Ascending aorta (tissue), 2 donors: ENCODE measurements at regions not wholly inside any gene's neighbourhood (a gene's known extent, or its start where the extent isn't known, plus 50 kb on each side); places are given as distances from the start of the nearest gene placed in this dataset.
A peak's percentile ranks its signal among the peaks of the same experiment; 100 is the strongest.

Experiments
- DNase-seq, 2 donors: peaks; one replicate each; pipeline ENCODE4 v3.0.0-alpha.2; 2019; ENCODE audit warnings: low spot score in 2 of 2
- H3K27ac ChIP-seq, 2 donors: fragments of 200-600 bp; sonication (generic); one replicate each; pipeline ENCODE4 v1.5.1; 2016 to 2017; ENCODE audit warnings: mild to moderate bottlenecking in 1 of 2
- H3K27me3 ChIP-seq: fragments of 200-600 bp; sonication (generic); one replicate; pipeline ENCODE4 v1.5.1; 2017
- H3K36me3 ChIP-seq, 2 donors: fragments of 200-600 bp; sonication (generic); one replicate each; pipeline ENCODE4 v1.5.1; 2016
- H3K4me1 ChIP-seq, 2 donors: fragments of 200-600 bp; sonication (generic); one replicate each; pipeline ENCODE4 v1.5.1; 2016 to 2017; ENCODE audit warnings: mild to moderate bottlenecking in 1 of 2
- H3K4me3 ChIP-seq, 2 donors: fragments of 200-600 bp; sonication (generic); one replicate each; pipeline ENCODE4 v1.5.1; 2016 to 2017; ENCODE audit warnings: mild to moderate bottlenecking in 1 of 2
- H3K9me3 ChIP-seq, 2 donors: fragments of 200-600 bp; sonication (generic); one replicate each; pipeline ENCODE4 v1.5.1; 2016
- intact Hi-C: fragments of 100-400 bp; cut with DNase I; formaldehyde crosslinking; loops from one replicate; pipeline ENCODE4 v1.15.1; 2023
- TF ChIP-seq, protein P1 (sequence below), 3 experiments: fragments of 200-600 bp in 2 of 3; fragments of 450-650 bp in 1 of 3; sonication (generic) in 2 of 3; IDR thresholded peaks; one replicate each; pipeline ENCODE4 v1.5.1; 2016 to 2019; ENCODE audit warnings: antibody characterized with exemption in 3 of 3, mild to moderate bottlenecking in 1 of 3, moderate library complexity in 1 of 3

DNA sequence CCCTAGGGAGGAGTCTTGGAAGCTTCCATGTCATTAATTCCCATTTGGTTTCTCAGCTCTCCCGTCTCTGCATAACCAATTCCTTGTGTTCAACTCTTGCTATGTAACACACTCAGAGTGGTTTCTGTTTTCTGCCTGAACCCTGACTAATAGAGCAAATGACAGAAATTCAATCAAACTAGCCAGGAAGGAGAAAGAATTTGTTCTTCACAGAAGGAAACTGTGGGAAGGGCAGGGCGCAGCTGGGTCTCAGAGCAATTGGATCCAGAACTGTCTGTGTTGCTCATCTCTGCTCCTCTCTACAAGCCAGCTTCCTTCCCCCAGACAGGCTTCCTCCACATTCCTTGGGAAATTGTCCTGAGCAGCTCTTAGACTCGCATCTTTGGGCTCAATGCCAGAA lies 269.8 kb downstream of the TNS1 start:
- TF ChIP-seq, protein P1, sequence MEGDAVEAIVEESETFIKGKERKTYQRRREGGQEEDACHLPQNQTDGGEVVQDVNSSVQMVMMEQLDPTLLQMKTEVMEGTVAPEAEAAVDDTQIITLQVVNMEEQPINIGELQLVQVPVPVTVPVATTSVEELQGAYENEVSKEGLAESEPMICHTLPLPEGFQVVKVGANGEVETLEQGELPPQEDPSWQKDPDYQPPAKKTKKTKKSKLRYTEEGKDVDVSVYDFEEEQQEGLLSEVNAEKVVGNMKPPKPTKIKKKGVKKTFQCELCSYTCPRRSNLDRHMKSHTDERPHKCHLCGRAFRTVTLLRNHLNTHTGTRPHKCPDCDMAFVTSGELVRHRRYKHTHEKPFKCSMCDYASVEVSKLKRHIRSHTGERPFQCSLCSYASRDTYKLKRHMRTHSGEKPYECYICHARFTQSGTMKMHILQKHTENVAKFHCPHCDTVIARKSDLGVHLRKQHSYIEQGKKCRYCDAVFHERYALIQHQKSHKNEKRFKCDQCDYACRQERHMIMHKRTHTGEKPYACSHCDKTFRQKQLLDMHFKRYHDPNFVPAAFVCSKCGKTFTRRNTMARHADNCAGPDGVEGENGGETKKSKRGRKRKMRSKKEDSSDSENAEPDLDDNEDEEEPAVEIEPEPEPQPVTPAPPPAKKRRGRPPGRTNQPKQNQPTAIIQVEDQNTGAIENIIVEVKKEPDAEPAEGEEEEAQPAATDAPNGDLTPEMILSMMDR (IDR thresholded peaks at IDR 0.05) = no peak
- no peak overlapping the region for H3K4me3 ChIP-seq
- H3K27ac ChIP-seq = peak overlapping the region; percentile 52 to 63
- DNase-seq = no peak
- H3K36me3 ChIP-seq = peaks cover 32 to 51% of the 10 kb centered on the region in 2 donors
- intact Hi-C loops = no loop called here
- no peaks in the 10 kb centered on the region for H3K9me3 ChIP-seq
- H3K27me3 ChIP-seq = no peaks in the 10 kb centered on the region
- H3K4me1 ChIP-seq = peaks cover 14 to 31% of the 10 kb centered on the region in 2 donors

DNA sequence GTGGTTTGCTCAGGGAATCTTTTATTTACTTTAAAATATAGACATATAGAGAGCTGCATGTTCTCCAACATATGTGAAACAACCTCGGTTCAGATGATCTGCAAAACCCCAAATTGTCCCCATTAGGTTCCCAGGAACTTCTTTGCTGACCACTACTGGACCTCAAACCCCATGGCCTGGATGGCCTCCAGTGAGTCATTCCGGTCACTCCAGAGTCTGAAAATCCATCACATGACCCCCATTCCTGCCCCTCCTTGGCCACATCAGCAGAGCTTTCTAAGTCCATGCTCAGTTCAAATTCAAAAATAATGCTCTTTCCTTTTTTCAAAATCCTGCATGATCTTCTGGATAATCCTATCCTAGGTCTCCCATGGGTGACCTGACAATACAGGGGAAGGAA lies 271.0 kb downstream of the TNS1 start:
- peak overlapping the region; percentile 29 to 63 for H3K27ac ChIP-seq
- H3K27me3 ChIP-seq = no peaks in the 10 kb centered on the region

DNA sequence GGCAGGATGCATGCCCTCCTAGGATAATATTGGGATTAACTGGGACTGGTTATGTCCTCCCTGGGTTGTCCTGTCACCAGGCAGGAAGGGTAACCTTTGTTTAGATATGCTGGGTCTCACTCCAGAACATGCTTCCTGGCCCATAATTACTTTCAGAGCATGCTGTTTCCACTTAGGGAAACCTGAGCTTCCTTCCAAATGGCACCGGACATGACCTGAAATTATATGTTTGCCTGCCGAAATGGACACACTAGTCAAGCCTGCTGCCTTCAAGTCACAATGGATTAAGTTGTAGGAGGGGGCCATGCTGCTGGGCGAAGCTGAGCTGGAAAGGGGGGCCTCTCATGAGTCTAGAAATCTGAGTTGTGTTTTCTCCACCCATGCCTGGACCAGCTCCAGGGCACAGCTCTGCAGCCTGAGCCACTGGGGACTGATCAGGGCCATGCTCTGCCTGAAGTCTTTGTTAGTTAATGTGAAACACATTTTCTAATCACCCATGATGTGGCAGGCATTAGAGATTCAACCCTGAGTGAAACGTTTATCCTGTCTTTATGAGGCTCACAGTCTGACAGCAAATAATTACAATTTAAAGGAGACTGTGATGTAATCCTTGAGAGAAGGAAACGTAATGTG lies 273.3 kb downstream of the TNS1 start:
- TF ChIP-seq, protein P1 (IDR thresholded peaks at IDR 0.05) = no peak
- Histone ChIP-seq H3K4me1 (peaks cover 14 to 32% of the 10 kb centered on the region in 2 donors), H3K27me3 (no peaks in the 10 kb centered on the region), H3K4me3 (no peak overlapping the region), H3K36me3 (peaks cover 19 to 60% of the 10 kb centered on the region in 2 donors), H3K27ac (peak overlapping the region; percentile 22 to 52), H3K9me3 (no peaks in the 10 kb centered on the region)
- intact Hi-C loops = no loop called here
- DNase-seq = no peak

More for the DNA sequence above, 271.0 kb downstream of the TNS1 start:
- TF ChIP-seq, protein P1 (IDR thresholded peaks at IDR 0.05) = no peak
- DNase-seq = peak in 1 of 2 donors; percentile 62
- Histone ChIP-seq H3K36me3 (peaks cover 33 to 53% of the 10 kb centered on the region in 2 donors), H3K4me3 (no peak overlapping the region), H3K4me1 (peaks cover 14 to 35% of the 10 kb centered on the region in 2 donors), H3K9me3 (no peaks in the 10 kb centered on the region)
- intact Hi-C loops = no loop called here

DNA sequence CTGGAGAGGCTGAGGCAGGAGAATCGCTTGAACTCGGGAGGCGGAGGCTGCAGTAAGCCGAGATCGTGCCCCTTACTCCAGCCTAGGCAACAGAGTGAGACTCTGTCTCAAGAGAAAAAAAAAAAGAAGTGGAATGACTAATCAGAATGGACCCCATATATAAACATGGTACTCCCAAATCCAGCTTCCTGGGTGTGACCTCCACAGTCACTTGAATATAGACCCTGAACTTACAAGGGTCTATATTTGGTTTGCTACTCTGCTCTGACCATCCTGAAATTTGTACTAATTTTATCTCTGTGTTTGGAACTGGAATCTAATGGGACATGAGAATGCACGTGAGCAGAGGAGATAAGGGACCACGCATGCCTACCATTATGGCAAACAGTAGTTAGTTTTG lies 275.0 kb downstream of the TNS1 start:
- Histone ChIP-seq H3K27ac (peak overlapping the region in 1 of 2 donors; percentile 44), H3K9me3 (no peaks in the 10 kb centered on the region), H3K36me3 (peaks cover 8 to 58% of the 10 kb centered on the region in 2 donors), H3K4me3 (no peak overlapping the region), H3K4me1 (peaks cover 14 to 29% of the 10 kb centered on the region in 2 donors), H3K27me3 (no peaks in the 10 kb centered on the region)
- DNase-seq = peak in 1 of 2 donors; percentile 24
- intact Hi-C loops = no loop called here
- TF ChIP-seq, protein P1 (IDR thresholded peaks at IDR 0.05) = no peak

- Histone ChIP-seq H3K4me1 (peaks cover 7 to 16% of the 10 kb centered on the region in 2 donors), H3K27ac (no peak overlapping the region), H3K4me3 (no peak overlapping the region), H3K36me3 (peaks cover 4 to 53% of the 10 kb centered on the region in 2 donors), H3K27me3 (no peaks in the 10 kb centered on the region), H3K9me3 (no peaks in the 10 kb centered on the region)
- intact Hi-C loops = no loop called here
- DNase-seq = no peak
- TF ChIP-seq, protein P1 (IDR thresholded peaks at IDR 0.05) = no peak
Observed at GRCh38 chr2:217725409-217725808, 277.4 kb downstream of the TNS1 start.
